ENCODE measurements at regions not wholly inside any gene's neighbourhood (a gene's known extent, or its start where the extent isn't known, plus 50 kb on each side); places are given as distances from the start of the nearest gene placed in this dataset.

DNA sequence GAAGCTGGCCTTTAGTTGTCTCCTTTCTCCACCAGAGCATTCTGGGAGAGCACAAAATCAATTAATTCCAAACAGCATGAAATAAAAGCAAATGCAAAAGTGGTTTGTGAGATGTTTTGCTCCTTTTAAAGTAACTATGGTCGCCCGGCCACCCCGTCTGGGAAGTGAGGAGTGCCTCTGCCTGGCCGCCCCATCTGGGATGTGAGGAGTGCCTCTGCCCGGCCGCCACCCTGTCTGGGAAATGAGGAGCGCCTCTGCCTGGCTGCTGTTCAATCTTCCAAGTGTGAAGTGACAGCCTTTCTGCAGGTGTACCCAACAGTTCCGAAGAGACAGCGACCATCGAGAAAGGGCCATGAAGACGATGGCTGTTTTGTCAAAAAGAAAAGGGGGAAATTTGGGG, 381.3 kb upstream of the FGF16 start (continued):
- TF ChIP-seq, protein P1, sequence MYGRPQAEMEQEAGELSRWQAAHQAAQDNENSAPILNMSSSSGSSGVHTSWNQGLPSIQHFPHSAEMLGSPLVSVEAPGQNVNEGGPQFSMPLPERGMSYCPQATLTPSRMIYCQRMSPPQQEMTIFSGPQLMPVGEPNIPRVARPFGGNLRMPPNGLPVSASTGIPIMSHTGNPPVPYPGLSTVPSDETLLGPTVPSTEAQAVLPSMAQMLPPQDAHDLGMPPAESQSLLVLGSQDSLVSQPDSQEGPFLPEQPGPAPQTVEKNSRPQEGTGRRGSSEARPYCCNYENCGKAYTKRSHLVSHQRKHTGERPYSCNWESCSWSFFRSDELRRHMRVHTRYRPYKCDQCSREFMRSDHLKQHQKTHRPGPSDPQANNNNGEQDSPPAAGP (tag by site-specific recombination; IDR thresholded peaks at IDR 0.05), result no peak
- TF ChIP-seq ZFP3 (tag by site-specific recombination; IDR thresholded peaks at IDR 0.05; ENCODE audit: low read depth) (no peak), ZNF140 (tag by site-specific recombination; IDR thresholded peaks at IDR 0.05) (no peak), ZNF214 (tag by site-specific recombination; IDR thresholded peaks at IDR 0.05; ENCODE audit: borderline replicate concordance) (no peak), PRDM1 (tag by site-specific recombination; IDR thresholded peaks at IDR 0.05) (no peak), ZNF561 (tag by site-specific recombination; IDR thresholded peaks at IDR 0.05; ENCODE audit: borderline replicate concordance) (no peak)
- TF ChIP-seq, protein P2, sequence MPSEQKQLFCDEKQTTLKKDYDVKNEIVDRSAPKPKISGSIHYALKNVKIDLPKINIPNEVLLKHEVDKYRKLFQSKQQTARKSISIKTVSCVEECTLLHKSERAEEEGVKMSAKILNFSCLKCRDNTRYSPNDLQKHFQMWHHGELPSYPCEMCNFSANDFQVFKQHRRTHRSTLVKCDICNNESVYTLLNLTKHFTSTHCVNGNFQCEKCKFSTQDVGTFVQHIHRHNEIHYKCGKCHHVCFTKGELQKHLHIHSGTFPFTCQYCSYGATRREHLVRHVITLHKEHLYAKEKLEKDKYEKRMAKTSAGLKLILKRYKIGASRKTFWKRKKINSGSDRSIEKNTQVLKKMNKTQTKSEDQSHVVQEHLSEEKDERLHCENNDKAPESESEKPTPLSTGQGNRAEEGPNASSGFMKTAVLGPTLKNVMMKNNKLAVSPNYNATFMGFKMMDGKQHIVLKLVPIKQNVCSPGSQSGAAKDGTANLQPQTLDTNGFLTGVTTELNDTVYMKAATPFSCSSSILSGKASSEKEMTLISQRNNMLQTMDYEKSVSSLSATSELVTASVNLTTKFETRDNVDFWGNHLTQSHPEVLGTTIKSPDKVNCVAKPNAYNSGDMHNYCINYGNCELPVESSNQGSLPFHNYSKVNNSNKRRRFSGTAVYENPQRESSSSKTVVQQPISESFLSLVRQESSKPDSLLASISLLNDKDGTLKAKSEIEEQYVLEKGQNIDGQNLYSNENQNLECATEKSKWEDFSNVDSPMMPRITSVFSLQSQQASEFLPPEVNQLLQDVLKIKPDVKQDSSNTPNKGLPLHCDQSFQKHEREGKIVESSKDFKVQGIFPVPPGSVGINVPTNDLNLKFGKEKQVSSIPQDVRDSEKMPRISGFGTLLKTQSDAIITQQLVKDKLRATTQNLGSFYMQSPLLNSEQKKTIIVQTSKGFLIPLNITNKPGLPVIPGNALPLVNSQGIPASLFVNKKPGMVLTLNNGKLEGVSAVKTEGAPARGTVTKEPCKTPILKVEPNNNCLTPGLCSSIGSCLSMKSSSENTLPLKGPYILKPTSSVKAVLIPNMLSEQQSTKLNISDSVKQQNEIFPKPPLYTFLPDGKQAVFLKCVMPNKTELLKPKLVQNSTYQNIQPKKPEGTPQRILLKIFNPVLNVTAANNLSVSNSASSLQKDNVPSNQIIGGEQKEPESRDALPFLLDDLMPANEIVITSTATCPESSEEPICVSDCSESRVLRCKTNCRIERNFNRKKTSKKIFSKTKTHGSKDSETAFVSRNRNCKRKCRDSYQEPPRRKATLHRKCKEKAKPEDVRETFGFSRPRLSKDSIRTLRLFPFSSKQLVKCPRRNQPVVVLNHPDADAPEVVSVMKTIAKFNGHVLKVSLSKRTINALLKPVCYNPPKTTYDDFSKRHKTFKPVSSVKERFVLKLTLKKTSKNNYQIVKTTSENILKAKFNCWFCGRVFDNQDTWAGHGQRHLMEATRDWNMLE (tag by site-specific recombination; conservative IDR thresholded peaks at IDR 0.05; ENCODE audit: low read depth), result no peak
- TF ChIP-seq, protein P3, sequence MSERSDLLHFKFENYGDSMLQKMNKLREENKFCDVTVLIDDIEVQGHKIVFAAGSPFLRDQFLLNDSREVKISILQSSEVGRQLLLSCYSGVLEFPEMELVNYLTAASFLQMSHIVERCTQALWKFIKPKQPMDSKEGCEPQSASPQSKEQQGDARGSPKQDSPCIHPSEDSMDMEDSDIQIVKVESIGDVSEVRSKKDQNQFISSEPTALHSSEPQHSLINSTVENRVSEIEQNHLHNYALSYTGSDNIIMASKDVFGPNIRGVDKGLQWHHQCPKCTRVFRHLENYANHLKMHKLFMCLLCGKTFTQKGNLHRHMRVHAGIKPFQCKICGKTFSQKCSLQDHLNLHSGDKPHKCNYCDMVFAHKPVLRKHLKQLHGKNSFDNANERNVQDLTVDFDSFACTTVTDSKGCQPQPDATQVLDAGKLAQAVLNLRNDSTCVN (tag by site-specific recombination; optimal IDR thresholded peaks at IDR 0.05), result no peak
- TF ChIP-seq, protein P4, sequence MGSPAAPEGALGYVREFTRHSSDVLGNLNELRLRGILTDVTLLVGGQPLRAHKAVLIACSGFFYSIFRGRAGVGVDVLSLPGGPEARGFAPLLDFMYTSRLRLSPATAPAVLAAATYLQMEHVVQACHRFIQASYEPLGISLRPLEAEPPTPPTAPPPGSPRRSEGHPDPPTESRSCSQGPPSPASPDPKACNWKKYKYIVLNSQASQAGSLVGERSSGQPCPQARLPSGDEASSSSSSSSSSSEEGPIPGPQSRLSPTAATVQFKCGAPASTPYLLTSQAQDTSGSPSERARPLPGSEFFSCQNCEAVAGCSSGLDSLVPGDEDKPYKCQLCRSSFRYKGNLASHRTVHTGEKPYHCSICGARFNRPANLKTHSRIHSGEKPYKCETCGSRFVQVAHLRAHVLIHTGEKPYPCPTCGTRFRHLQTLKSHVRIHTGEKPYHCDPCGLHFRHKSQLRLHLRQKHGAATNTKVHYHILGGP (tag by site-specific recombination; IDR thresholded peaks at IDR 0.05), result no peak

DNA sequence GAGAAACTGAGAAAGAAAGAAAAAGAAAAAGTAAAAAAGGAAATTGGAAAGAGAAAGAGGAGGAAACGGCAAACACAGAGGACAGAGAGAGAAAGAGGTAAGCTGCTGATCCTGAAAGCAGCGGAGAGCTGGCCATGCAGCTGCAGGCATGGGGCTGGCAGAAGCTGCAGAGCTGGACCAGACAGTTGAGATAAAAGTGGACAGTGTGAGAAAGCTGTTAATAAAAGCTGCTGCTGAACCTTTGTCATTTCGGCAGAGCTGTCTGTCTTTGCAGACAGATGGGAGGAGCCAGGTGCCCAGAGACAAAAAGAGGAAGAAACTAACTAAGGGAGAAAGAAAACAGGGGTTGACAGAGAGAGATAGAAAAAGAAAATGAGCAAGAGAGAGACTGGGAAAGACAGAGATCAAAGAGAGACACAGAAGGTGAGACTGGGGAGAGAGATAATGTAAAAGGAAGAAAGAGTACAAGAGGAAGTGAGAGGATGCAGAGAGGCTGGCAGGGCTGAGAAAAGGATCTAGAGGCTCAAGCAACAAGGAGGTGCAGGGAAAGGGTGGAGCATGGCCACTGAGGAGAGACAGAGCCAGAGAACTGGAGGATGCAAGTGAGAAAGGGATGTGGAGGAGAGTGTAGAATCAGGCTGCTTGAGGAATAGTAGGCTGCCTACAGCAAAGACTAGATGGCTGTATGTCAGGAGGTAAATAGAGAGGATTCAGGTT, 376.8 kb upstream of the FGF16 start:
- Histone ChIP-seq H3K4me1 (ENCODE audit: control insufficient read depth, insufficient read depth, low read length) (no peaks in the 10 kb centered on the region), H3K4me3 (ENCODE audit: low read depth, low read length) (no peak overlapping the region), H3K9me3 (ENCODE audit: control insufficient read depth, insufficient read depth, low read depth, low read length) (no peaks in the 10 kb centered on the region; the same call in 1 of the 2 replicates), H3K36me3 (ENCODE audit: control insufficient read depth in 2 of 2, insufficient read depth in 1 of 2, low read length in 2 of 2) (no peaks in the 10 kb centered on the region), H3K27ac (ENCODE audit: extremely low read depth, low read depth, low read length) (no peak overlapping the region)
- no peak for TF ChIP-seq KLF8 (tag by site-specific recombination; IDR thresholded peaks at IDR 0.05)
- TF ChIP-seq PRDM1 (tag by site-specific recombination; IDR thresholded peaks at IDR 0.05), result peak; percentile 60; the same call in 1 of the 2 replicates
- CTCF ChIA-PET, result no interaction called here
- POLR2A ChIA-PET, result no interaction called here

DNA sequence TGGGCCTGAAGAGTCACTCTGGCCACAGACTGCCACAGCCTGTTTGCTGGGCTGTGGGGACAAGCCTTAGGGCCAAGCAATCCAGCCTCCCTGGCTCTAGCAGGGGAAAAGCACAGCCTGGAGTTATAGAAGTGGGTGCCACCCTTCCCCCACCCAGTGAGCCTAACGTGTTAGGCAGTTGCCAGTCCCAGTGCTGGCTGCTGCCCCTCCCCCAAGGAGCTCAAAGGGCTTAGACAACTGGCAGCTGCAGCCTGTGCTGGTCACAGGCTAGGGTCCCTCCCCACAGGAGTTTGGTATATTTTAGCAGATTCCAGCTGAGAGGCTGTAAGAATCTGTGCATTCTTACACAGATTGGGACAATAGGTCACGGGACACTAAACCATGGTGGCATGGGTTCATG, 370.3 kb upstream of the FGF16 start:
- ChIA-PET POLR2A (no interaction called here), CTCF (no interaction called here)
- Histone ChIP-seq H3K36me3 (ENCODE audit: control insufficient read depth in 2 of 2, insufficient read depth in 1 of 2, low read length in 2 of 2) (no peaks in the 10 kb centered on the region), H3K27ac (ENCODE audit: extremely low read depth, low read depth, low read length) (no peak overlapping the region), H3K4me1 (ENCODE audit: control insufficient read depth, insufficient read depth, low read length) (no peaks in the 10 kb centered on the region), H3K9me3 (ENCODE audit: control insufficient read depth, insufficient read depth, low read depth, low read length) (no peaks in the 10 kb centered on the region; the same call in 1 of the 2 replicates), H3K4me3 (ENCODE audit: low read depth, low read length) (no peak overlapping the region)
- TF ChIP-seq ZNF558 (tag by site-specific recombination; IDR thresholded peaks at IDR 0.05), result no peak
- TF ChIP-seq, protein P5, sequence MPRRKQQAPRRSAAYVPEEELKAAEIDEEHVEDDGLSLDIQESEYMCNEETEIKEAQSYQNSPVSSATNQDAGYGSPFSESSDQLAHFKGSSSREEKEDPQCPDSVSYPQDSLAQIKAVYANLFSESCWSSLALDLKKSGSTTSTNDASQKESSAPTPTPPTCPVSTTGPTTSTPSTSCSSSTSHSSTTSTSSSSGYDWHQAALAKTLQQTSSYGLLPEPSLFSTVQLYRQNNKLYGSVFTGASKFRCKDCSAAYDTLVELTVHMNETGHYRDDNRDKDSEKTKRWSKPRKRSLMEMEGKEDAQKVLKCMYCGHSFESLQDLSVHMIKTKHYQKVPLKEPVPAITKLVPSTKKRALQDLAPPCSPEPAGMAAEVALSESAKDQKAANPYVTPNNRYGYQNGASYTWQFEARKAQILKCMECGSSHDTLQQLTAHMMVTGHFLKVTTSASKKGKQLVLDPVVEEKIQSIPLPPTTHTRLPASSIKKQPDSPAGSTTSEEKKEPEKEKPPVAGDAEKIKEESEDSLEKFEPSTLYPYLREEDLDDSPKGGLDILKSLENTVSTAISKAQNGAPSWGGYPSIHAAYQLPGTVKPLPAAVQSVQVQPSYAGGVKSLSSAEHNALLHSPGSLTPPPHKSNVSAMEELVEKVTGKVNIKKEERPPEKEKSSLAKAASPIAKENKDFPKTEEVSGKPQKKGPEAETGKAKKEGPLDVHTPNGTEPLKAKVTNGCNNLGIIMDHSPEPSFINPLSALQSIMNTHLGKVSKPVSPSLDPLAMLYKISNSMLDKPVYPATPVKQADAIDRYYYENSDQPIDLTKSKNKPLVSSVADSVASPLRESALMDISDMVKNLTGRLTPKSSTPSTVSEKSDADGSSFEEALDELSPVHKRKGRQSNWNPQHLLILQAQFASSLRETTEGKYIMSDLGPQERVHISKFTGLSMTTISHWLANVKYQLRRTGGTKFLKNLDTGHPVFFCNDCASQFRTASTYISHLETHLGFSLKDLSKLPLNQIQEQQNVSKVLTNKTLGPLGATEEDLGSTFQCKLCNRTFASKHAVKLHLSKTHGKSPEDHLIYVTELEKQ (tag by site-specific recombination; IDR thresholded peaks at IDR 0.05; ENCODE audit: borderline replicate concordance), result no peak
- TF ChIP-seq, protein P6, sequence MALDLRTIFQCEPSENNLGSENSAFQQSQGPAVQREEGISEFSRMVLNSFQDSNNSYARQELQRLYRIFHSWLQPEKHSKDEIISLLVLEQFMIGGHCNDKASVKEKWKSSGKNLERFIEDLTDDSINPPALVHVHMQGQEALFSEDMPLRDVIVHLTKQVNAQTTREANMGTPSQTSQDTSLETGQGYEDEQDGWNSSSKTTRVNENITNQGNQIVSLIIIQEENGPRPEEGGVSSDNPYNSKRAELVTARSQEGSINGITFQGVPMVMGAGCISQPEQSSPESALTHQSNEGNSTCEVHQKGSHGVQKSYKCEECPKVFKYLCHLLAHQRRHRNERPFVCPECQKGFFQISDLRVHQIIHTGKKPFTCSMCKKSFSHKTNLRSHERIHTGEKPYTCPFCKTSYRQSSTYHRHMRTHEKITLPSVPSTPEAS (tag by site-specific recombination; IDR thresholded peaks at IDR 0.05), result no peak
- TF ChIP-seq ZSCAN30 (tag by site-specific recombination; IDR thresholded peaks at IDR 0.05), result no peak
- TF ChIP-seq ZNF48 (tag by site-specific recombination; IDR thresholded peaks at IDR 0.05), result no peak
- TF ChIP-seq ZNF2 (tag by site-specific recombination; IDR thresholded peaks at IDR 0.05), result no peak
- no peak for TF ChIP-seq ZNF202 (tag by site-specific recombination; IDR thresholded peaks at IDR 0.05; ENCODE audit: borderline replicate concordance)
- no peak for TF ChIP-seq YY2 (tag by site-specific recombination; IDR thresholded peaks at IDR 0.05)
- TF ChIP-seq ZFHX2 (tag by site-specific recombination; conservative IDR thresholded peaks at IDR 0.05), result no peak
- TF ChIP-seq KLF8 (tag by site-specific recombination; IDR thresholded peaks at IDR 0.05), result no peak
